SK-N-SH treated with all-trans-retinoic acid at 6 μM for 48 hours (cell line): ENCODE measurements at regions not wholly inside any gene's neighbourhood (a gene's known extent, or its start where the extent isn't known, plus 50 kb on each side); places are given as distances from the start of the nearest gene placed in this dataset.

Experiments used
- ARNTL ChIP-seq: fragments of 450-650 bp; formaldehyde crosslinking; IDR thresholded peaks from 2 replicates; pipeline ENCODE4 v1.5.0; 2020; ENCODE audit warnings: low read depth, mild to moderate bottlenecking, moderate library complexity, borderline replicate concordance
- BACH2 ChIP-seq: fragments of 250-450 bp; sonication (Bioruptor Pico); IDR thresholded peaks from 2 replicates; pipeline ENCODE4 v1.9.0; 2021; ENCODE audit warnings: mild to moderate bottlenecking, borderline replicate concordance
- CSDC2 ChIP-seq: fragments of 250-450 bp; sonication (Bioruptor Pico); IDR thresholded peaks from 2 replicates; pipeline ENCODE4 v1.5.0; 2020; ENCODE audit warnings: mild to moderate bottlenecking, moderate library complexity
- TOX ChIP-seq: fragments of 250-450 bp; sonication (Bioruptor Pico); IDR thresholded peaks from 2 replicates; pipeline ENCODE4 v1.8.0; 2021; ENCODE audit warnings: mild to moderate bottlenecking, moderate library complexity, borderline replicate concordance
- ZNF70 ChIP-seq: fragments of 450-650 bp; formaldehyde crosslinking; IDR thresholded peaks from 2 replicates; pipeline ENCODE4 v1.5.0; 2020; ENCODE audit warnings: mild to moderate bottlenecking, moderate library complexity
- TF ChIP-seq, protein P1 (sequence below): fragments of 250-450 bp; sonication (Bioruptor Pico); IDR thresholded peaks from 2 replicates; pipeline ENCODE4 v1.8.0; 2021; ENCODE audit warnings: low read depth, mild to moderate bottlenecking, moderate library complexity, borderline replicate concordance
- TF ChIP-seq, protein P2 (sequence below): fragments of 250-450 bp; sonication (Bioruptor Pico); IDR thresholded peaks from 2 replicates; pipeline ENCODE4 v1.5.1; 2020; ENCODE audit warnings: low read depth, mild to moderate bottlenecking, moderate library complexity
- TF ChIP-seq, protein P3 (sequence below): fragments of 250-450 bp; sonication (Bioruptor Pico); IDR thresholded peaks from 2 replicates; pipeline ENCODE4 v1.8.0; 2020; ENCODE audit warnings: mild to moderate bottlenecking, moderate library complexity, borderline replicate concordance

DNA sequence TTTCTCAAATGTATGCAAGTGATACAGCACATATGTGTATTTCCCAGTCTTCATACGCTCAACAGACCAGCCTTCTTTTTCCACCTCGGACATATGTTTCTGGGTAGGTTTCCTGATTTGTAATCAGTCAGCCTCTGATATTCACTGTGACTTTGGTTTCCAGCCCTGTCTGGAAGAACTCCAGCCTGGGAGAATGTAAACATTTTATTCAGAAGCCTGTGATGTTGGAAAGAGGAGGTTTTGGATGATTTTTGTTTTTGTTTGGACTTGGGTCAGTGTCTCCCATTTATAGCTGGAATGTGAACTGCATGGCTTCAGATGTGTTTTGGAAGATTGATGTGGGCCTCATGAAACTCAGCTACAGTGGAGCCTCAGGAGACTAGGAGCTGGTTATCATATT lies 172.2 kb upstream of the CENPW start:
- TF ChIP-seq, protein P1, sequence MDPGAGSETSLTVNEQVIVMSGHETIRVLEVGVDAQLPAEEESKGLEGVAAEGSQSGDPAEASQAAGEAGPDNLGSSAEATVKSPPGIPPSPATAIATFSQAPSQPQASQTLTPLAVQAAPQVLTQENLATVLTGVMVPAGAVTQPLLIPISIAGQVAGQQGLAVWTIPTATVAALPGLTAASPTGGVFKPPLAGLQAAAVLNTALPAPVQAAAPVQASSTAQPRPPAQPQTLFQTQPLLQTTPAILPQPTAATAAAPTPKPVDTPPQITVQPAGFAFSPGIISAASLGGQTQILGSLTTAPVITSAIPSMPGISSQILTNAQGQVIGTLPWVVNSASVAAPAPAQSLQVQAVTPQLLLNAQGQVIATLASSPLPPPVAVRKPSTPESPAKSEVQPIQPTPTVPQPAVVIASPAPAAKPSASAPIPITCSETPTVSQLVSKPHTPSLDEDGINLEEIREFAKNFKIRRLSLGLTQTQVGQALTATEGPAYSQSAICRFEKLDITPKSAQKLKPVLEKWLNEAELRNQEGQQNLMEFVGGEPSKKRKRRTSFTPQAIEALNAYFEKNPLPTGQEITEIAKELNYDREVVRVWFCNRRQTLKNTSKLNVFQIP (CRISPR knock-in tag) = no peak
- TF ChIP-seq ZNF70 = no peak
- TF ChIP-seq ARNTL (CRISPR knock-in tag) = no peak
- no peak for TF ChIP-seq BACH2 (CRISPR knock-in tag)
- TF ChIP-seq TOX = no peak
- TF ChIP-seq, protein P2, sequence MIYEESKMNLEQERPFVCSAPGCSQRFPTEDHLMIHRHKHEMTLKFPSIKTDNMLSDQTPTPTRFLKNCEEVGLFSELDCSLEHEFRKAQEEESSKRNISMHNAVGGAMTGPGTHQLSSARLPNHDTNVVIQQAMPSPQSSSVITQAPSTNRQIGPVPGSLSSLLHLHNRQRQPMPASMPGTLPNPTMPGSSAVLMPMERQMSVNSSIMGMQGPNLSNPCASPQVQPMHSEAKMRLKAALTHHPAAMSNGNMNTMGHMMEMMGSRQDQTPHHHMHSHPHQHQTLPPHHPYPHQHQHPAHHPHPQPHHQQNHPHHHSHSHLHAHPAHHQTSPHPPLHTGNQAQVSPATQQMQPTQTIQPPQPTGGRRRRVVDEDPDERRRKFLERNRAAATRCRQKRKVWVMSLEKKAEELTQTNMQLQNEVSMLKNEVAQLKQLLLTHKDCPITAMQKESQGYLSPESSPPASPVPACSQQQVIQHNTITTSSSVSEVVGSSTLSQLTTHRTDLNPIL = no peak
- TF ChIP-seq, protein P3, sequence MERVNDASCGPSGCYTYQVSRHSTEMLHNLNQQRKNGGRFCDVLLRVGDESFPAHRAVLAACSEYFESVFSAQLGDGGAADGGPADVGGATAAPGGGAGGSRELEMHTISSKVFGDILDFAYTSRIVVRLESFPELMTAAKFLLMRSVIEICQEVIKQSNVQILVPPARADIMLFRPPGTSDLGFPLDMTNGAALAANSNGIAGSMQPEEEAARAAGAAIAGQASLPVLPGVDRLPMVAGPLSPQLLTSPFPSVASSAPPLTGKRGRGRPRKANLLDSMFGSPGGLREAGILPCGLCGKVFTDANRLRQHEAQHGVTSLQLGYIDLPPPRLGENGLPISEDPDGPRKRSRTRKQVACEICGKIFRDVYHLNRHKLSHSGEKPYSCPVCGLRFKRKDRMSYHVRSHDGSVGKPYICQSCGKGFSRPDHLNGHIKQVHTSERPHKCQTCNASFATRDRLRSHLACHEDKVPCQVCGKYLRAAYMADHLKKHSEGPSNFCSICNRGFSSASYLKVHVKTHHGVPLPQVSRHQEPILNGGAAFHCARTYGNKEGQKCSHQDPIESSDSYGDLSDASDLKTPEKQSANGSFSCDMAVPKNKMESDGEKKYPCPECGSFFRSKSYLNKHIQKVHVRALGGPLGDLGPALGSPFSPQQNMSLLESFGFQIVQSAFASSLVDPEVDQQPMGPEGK (CRISPR knock-in tag) = no peak
- no peak for TF ChIP-seq CSDC2 (CRISPR knock-in tag)
